ENCODE measurements at regions not wholly inside any gene's neighbourhood (a gene's known extent, or its start where the extent isn't known, plus 50 kb on each side); places are given as distances from the start of the nearest gene placed in this dataset.
"Not testable (repeated sequence)": the region's sequence is repeated elsewhere in the genome, so short reads cannot be mapped to it uniquely, and the experiment has no call there.

DNA sequence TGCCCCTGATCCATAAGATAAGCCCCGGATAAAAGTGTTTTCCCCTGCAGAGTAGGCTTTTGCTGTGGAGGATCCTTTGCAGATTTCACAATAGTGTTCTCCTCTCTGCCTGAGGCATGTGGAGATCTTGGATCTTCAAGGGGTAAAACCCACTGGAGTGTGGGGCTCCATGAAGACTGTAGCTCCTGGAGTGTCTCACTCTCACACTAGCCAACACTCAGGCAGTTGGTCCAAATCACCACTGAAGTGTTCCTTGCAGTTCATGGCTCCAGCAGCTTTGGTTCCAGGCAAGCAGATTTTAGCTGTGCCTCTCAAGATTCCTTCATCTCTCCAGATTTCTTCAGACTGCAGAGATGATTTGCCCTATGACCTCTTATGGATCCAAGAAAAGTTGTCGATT lies 665.3 kb downstream of the TNS3 start:
- CTCF ChIA-PET: no interaction called here
- H3K4me3 ChIP-seq (ENCODE audit: low read depth, low read length): no peak overlapping the region
- DNase-seq (ENCODE audit: low read depth): no peak
- no peaks in the 10 kb centered on the region for H3K27me3 ChIP-seq (ENCODE audit: control insufficient read depth, insufficient read depth, low read length)
- POLR2A ChIA-PET: no interaction called here
- TF ChIP-seq, protein P1, sequence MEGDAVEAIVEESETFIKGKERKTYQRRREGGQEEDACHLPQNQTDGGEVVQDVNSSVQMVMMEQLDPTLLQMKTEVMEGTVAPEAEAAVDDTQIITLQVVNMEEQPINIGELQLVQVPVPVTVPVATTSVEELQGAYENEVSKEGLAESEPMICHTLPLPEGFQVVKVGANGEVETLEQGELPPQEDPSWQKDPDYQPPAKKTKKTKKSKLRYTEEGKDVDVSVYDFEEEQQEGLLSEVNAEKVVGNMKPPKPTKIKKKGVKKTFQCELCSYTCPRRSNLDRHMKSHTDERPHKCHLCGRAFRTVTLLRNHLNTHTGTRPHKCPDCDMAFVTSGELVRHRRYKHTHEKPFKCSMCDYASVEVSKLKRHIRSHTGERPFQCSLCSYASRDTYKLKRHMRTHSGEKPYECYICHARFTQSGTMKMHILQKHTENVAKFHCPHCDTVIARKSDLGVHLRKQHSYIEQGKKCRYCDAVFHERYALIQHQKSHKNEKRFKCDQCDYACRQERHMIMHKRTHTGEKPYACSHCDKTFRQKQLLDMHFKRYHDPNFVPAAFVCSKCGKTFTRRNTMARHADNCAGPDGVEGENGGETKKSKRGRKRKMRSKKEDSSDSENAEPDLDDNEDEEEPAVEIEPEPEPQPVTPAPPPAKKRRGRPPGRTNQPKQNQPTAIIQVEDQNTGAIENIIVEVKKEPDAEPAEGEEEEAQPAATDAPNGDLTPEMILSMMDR (IDR thresholded peaks at IDR 0.05; ENCODE audit: insufficient read depth, low read depth, low read length): no peak
- no peaks in the 10 kb centered on the region for H3K36me3 ChIP-seq (ENCODE audit: control insufficient read depth, insufficient read depth, low read length)

DNA sequence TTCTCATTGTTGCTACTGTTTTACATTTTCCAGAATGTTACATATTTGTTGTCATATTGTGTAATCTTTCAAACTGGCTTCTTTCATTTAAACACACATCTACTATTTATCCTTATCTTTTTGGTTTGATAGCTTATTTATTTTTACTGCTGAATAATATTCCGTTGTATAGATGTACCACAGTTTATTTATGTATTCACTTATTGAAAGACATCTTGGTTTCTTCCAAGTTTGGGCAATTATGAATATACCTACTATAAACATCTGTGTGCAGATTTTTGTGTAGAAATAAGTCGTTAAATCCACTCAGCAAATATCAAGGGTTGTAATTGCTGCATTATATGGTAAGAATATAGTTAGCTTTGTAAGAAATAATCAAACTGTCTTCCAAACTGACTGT lies 669.2 kb downstream of the TNS3 start:
- DNase-seq (ENCODE audit: low read depth): no peak
- Histone ChIP-seq H3K27me3 (ENCODE audit: control insufficient read depth, insufficient read depth, low read length) (no peaks in the 10 kb centered on the region), H3K36me3 (ENCODE audit: control insufficient read depth, insufficient read depth, low read length) (no peaks in the 10 kb centered on the region), H3K4me3 (ENCODE audit: low read depth, low read length) (no peak overlapping the region)
- TF ChIP-seq, protein P1 (IDR thresholded peaks at IDR 0.05; ENCODE audit: insufficient read depth, low read depth, low read length): no peak
- POLR2A ChIA-PET: no interaction called here
- CTCF ChIA-PET: no interaction called here

DNA sequence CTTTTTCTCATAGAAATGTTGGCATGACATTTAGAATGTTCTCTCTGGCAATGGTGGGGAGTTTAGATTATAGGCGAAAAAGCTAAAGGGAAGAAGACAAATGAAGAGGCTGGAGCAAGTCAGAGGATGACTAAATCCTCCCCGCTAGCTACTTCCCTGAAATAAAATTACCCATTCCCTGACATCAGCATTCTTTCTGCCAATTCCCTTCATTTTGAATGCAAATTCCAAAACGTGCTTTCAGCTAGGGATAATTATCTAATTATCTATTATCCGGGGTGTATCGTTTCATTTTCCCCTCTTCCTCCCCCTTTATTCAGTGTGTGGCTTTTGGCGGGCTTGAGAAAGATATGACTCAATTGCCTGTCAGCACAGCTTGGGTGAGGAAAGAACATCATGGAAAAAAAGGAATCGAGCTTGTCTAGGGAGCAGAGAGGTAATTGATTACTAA lies 672.3 kb downstream of the TNS3 start:
- Histone ChIP-seq H3K36me3 (ENCODE audit: control insufficient read depth, insufficient read depth, low read length) (no peaks in the 10 kb centered on the region), H3K4me3 (ENCODE audit: low read depth, low read length) (no peak overlapping the region), H3K27me3 (ENCODE audit: control insufficient read depth, insufficient read depth, low read length) (no peaks in the 10 kb centered on the region)
- ChIA-PET CTCF (interaction anchor here (0.6 to 2.1 kb wide), 6 partner anchors 9 to 193 kb away, joined by 3 to 8 read pairs (median 4); no protein-coding TSS in a partner anchor), POLR2A (interaction anchor here (0.6 to 1.3 kb wide), 3 partner anchors 18 to 98 kb away, joined by 3 to 6 read pairs (median 3); no protein-coding TSS in a partner anchor)
- peak; percentile 87 for DNase-seq (ENCODE audit: low read depth)
- TF ChIP-seq, protein P1 (IDR thresholded peaks at IDR 0.05; ENCODE audit: insufficient read depth, low read depth, low read length): no peak

DNA sequence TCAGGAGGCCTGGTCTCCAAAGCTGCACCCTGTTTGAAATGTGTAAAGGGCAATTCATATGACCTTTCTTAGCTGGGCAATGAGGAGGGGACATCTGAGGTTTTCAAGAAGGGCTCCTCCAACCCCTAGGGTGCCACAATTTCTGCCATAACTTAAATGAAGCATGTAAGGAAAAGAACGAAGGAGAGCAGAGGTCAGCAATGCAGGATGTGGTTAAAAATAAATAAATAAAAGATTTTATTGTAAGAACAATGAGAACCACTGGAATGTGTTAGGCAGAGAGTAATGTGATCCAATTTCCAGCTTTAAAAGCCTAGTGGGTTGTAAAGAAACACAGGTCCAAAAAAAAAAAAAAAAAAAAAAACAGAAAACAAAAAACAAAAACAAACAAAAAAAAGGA lies 673.1 kb downstream of the TNS3 start:
- CTCF ChIA-PET: interaction anchor here (1.1 to 2.1 kb wide), 4 partner anchors 25 to 179 kb away, joined by 3 to 8 read pairs (median 4); no protein-coding TSS in a partner anchor
- Histone ChIP-seq H3K4me3 (ENCODE audit: low read depth, low read length) (no peak overlapping the region), H3K27me3 (ENCODE audit: control insufficient read depth, insufficient read depth, low read length) (no peaks in the 10 kb centered on the region), H3K36me3 (ENCODE audit: control insufficient read depth, insufficient read depth, low read length) (no peaks in the 10 kb centered on the region)
- POLR2A ChIA-PET: interaction anchor here (0.6 kb wide), 2 partner anchors 8 to 14 kb away, joined by 4 to 6 read pairs; no protein-coding TSS in a partner anchor
- DNase-seq (ENCODE audit: low read depth): peak; percentile 67
- TF ChIP-seq, protein P1 (IDR thresholded peaks at IDR 0.05; ENCODE audit: insufficient read depth, low read depth, low read length): no peak

DNA sequence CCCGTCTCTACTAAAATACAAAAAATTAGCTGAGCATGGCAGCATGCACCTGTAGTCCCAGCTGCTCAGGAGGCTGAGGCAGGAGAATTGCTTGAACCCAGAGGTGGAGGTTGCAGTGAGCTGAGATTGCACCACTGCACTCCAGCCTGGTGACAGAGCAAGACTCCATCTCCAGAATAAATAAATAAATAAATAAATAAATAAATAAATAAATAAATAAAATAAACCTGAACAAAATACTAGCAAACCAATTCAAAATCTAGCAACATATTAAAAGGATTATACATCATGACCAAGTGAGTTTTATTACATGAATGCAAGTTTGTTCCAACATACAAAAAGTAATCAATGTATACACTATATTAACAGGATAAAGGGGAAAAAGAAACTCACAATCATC lies 677.4 kb downstream of the TNS3 start:
- H3K4me3 ChIP-seq (ENCODE audit: low read depth, low read length); H3K27me3 ChIP-seq (ENCODE audit: control insufficient read depth, insufficient read depth, low read length); POLR2A ChIA-PET; CTCF ChIA-PET; H3K36me3 ChIP-seq (ENCODE audit: control insufficient read depth, insufficient read depth, low read length); DNase-seq (ENCODE audit: low read depth): not testable (repeated sequence)

DNA sequence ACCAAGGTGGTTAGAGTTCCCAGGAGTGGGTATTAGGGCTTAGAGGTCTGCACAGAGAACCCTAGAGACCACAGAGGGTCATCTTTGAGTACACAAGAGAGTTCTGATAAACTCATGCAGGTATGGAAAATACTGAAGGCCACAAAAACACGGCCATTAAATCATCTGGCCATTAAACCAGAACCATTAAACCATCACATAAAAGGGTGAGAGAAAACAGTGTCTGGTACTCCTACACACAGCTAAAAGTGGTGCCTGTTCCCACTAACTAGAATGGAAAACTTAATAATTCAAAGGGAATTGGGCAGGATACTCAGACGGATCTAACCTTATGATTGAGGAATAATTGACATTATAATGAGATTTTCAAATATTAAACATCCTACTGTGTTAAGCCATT lies 679.4 kb downstream of the TNS3 start:
- Histone ChIP-seq H3K27me3 (ENCODE audit: control insufficient read depth, insufficient read depth, low read length) (no peaks in the 10 kb centered on the region), H3K36me3 (ENCODE audit: control insufficient read depth, insufficient read depth, low read length) (no peaks in the 10 kb centered on the region), H3K4me3 (ENCODE audit: low read depth, low read length) (no peak overlapping the region)
- ChIA-PET CTCF (no interaction called here), POLR2A (no interaction called here)
- no peak for DNase-seq (ENCODE audit: low read depth)
- TF ChIP-seq, protein P1 (IDR thresholded peaks at IDR 0.05; ENCODE audit: insufficient read depth, low read depth, low read length): no peak
